GM04504 (cell line): ENCODE measurements at regions not wholly inside any gene's neighbourhood (a gene's known extent, or its start where the extent isn't known, plus 50 kb on each side); places are given as distances from the start of the nearest gene placed in this dataset.

Experiments used
- DNase-seq: peaks from one replicate; pipeline ENCODE4 v3.0.0-alpha.2; 2012; ENCODE audit warnings: low read depth

- DNase-seq: peak; percentile 44
These were observed 307.0 kb upstream of the TLE4 start for GRCh38 chr9:79264511-79265355.

GRCh38 chr9:79266986-79267385 is 304.8 kb upstream of the TLE4 start:
- no peak for DNase-seq

GRCh38 chr9:79268806-79269205 is 303.0 kb upstream of the TLE4 start:
- DNase-seq: no peak

- DNase-seq: no peak
These were observed 298.5 kb upstream of the TLE4 start for GRCh38 chr9:79273311-79273710.

- DNase-seq: no peak
These were observed 292.4 kb upstream of the TLE4 start for GRCh38 chr9:79279356-79279755.

GRCh38 chr9:79280691-79281090 is 291.1 kb upstream of the TLE4 start:
- no peak for DNase-seq

GRCh38 chr9:79284081-79284480 is 287.7 kb upstream of the TLE4 start:
- no peak for DNase-seq

- DNase-seq: no peak
These were observed 284.6 kb upstream of the TLE4 start for GRCh38 chr9:79286992-79287707.

GRCh38 chr9:79287708-79288290 is 284.0 kb upstream of the TLE4 start:
- no peak for DNase-seq

GRCh38 chr9:79289856-79290255 is 281.9 kb upstream of the TLE4 start:
- no peak for DNase-seq

- DNase-seq: no peak
These were observed 279.0 kb upstream of the TLE4 start for GRCh38 chr9:79292731-79293280.

- no peak for DNase-seq
These were observed 271.7 kb upstream of the TLE4 start for GRCh38 chr9:79300068-79300467.

GRCh38 chr9:79301085-79301484 is 270.7 kb upstream of the TLE4 start:
- DNase-seq: no peak

GRCh38 chr9:79301551-79302391 is 270.0 kb upstream of the TLE4 start:
- peak; percentile 28 for DNase-seq

GRCh38 chr9:79302569-79302968 is 269.2 kb upstream of the TLE4 start:
- DNase-seq: no peak

- DNase-seq: no peak
These were observed 263.8 kb upstream of the TLE4 start for GRCh38 chr9:79308012-79308411.

GRCh38 chr9:79312686-79313421 is 258.9 kb upstream of the TLE4 start:
- DNase-seq: no peak

GRCh38 chr9:79325501-79325900 is 246.3 kb upstream of the TLE4 start:
- no peak for DNase-seq

GRCh38 chr9:79329861-79330260 is 241.9 kb upstream of the TLE4 start:
- no peak for DNase-seq

GRCh38 chr9:79334001-79334400 is 237.8 kb upstream of the TLE4 start:
- no peak for DNase-seq

- DNase-seq: no peak
These were observed 237.1 kb upstream of the TLE4 start for GRCh38 chr9:79334711-79335110.
